Loucy (cell line): ENCODE measurements at regions not wholly inside any gene's neighbourhood (a gene's known extent, or its start where the extent isn't known, plus 50 kb on each side); places are given as distances from the start of the nearest gene placed in this dataset.
A peak's percentile ranks its signal among the peaks of the same experiment; 100 is the strongest.

Experiments used
- H2AFZ ChIP-seq: fragments of 200-600 bp; sonication (generic); 2 replicates; pipeline ENCODE4 v1.6.0; 2016; ENCODE audit warnings: antibody characterized with exemption, mild to moderate bottlenecking, low read length, moderate library complexity
- H3F3A ChIP-seq: fragments of 200-600 bp; 2 replicates; pipeline ENCODE4 v1.6.0; 2016; ENCODE audit warnings: antibody characterized with exemption, low read depth, mild to moderate bottlenecking
- H3K27me3 ChIP-seq: fragments of 200-600 bp; sonication (generic); 2 replicates; pipeline ENCODE4 v1.6.1; 2014; ENCODE audit warnings: low read length, mild to moderate bottlenecking; ENCODE audit not compliant: insufficient read depth, poor library complexity, severe bottlenecking
- H3K36me3 ChIP-seq: fragments of 200-600 bp; sonication (generic); 2 replicates; pipeline ENCODE4 v1.6.1; 2016; ENCODE audit warnings: low read length; ENCODE audit not compliant: insufficient read depth
- H3K4me1 ChIP-seq: fragments of 200-600 bp; sonication (generic); 2 replicates; pipeline ENCODE4 v1.5.1; 2014; ENCODE audit warnings: low read length, mild to moderate bottlenecking; ENCODE audit not compliant: insufficient read depth, poor library complexity, severe bottlenecking
- H3K4me2 ChIP-seq: fragments of 200-600 bp; sonication (generic); 2 replicates; pipeline ENCODE4 v1.6.0; 2014; ENCODE audit warnings: antibody characterized with exemption, low read length, low read depth, mild to moderate bottlenecking; ENCODE audit not compliant: poor library complexity, severe bottlenecking
- H3K4me3 ChIP-seq: fragments of 200-600 bp; sonication (generic); 2 replicates; pipeline ENCODE4 v1.5.1; 2014; ENCODE audit warnings: low read length, mild to moderate bottlenecking, mixed read lengths; ENCODE audit not compliant: poor library complexity, severe bottlenecking
- H3K79me2 ChIP-seq: fragments of 200-600 bp; sonication (generic); 2 replicates; pipeline ENCODE4 v1.6.1; 2014; ENCODE audit warnings: low read length; ENCODE audit not compliant: insufficient read depth
- H3K9ac ChIP-seq: fragments of 200-600 bp; sonication (generic); 2 replicates; pipeline ENCODE4 v1.6.0; 2014; ENCODE audit warnings: mild to moderate bottlenecking, low read depth, low read length, moderate library complexity; ENCODE audit not compliant: poor library complexity, severe bottlenecking
- H3K9me2 ChIP-seq: fragments of 200-600 bp; sonication (generic); replicated peaks from 2 replicates; pipeline ENCODE4 v1.6.1; 2016; ENCODE audit warnings: low read depth, low read length, mixed read lengths
- H3K9me3 ChIP-seq: fragments of 200-600 bp; sonication (generic); 2 replicates; pipeline ENCODE4 v1.6.1; 2014; ENCODE audit warnings: mild to moderate bottlenecking, antibody characterized with exemption, low read length, low read depth; ENCODE audit not compliant: insufficient read depth
- H4K20me1 ChIP-seq: fragments of 200-600 bp; sonication (generic); 2 replicates; pipeline ENCODE4 v1.6.0; 2014; ENCODE audit warnings: antibody characterized with exemption, low read length, mild to moderate bottlenecking; ENCODE audit not compliant: insufficient read depth, poor library complexity, severe bottlenecking
- CTCF ChIP-seq: fragments of 200-600 bp; sonication (generic); conservative IDR thresholded peaks from 2 replicates; pipeline ENCODE4 v1.5.1; 2014; ENCODE audit warnings: mild to moderate bottlenecking, antibody characterized with exemption, low read length
- EZH2phosphoT487 ChIP-seq: fragments of 200-600 bp; IDR thresholded peaks from 2 replicates; pipeline ENCODE4 v1.6.1; 2018; ENCODE audit warnings: antibody characterized with exemption, mild to moderate bottlenecking, moderate library complexity, borderline replicate concordance

GRCh38 chr13:86572115-86572514 lies 772.9 kb upstream of the SLITRK6 start:
- H3K4me2 ChIP-seq, result peak overlapping the region; percentile 63
- H3K9ac ChIP-seq, result no peak overlapping the region
- peaks cover 18% of the 10 kb centered on the region for H3K4me1 ChIP-seq
- H3K9me2 ChIP-seq, result no peaks in the 10 kb centered on the region
- no peaks in the 10 kb centered on the region for H3K9me3 ChIP-seq
- TF ChIP-seq EZH2phosphoT487 (no peak), CTCF (no peak)
- no peaks in the 10 kb centered on the region for H4K20me1 ChIP-seq
- peak overlapping the region; percentile 47 for H3K4me3 ChIP-seq
- H3K27me3 ChIP-seq, result no peaks in the 10 kb centered on the region
- H3K36me3 ChIP-seq, result no peaks in the 10 kb centered on the region
- no peaks in the 10 kb centered on the region for H3K79me2 ChIP-seq
- peak overlapping the region; percentile 25; the same call in 1 of the 2 replicates for H2AFZ ChIP-seq
- H3F3A ChIP-seq, result no peaks in the 10 kb centered on the region

DNA sequence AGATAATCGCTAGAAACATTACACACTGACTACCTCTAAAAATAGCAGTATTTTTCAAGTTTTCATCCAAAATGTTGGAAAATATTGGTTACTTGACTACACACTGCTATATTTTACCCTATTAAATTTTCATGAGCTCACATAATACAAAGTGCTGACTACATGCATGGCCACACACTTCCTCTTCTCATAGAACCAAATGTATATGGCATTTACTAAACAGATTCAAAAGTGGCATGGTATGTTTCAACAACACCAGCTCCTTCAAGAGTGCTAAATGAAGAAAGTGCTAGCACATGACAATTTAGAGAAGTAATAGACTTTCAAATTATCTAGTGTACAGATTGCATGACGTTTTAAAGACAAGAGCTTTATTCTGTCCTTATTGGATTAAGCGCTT lies 780.4 kb upstream of the SLITRK6 start:
- Histone ChIP-seq H3F3A (no peaks in the 10 kb centered on the region), H3K4me2 (no peak overlapping the region), H3K4me3 (no peak overlapping the region), H3K9me3 (no peaks in the 10 kb centered on the region), H3K79me2 (no peaks in the 10 kb centered on the region), H3K4me1 (no peaks in the 10 kb centered on the region), H2AFZ (no peak overlapping the region), H3K9ac (no peak overlapping the region), H3K9me2 (no peaks in the 10 kb centered on the region), H3K36me3 (no peaks in the 10 kb centered on the region), H4K20me1 (no peaks in the 10 kb centered on the region), H3K27me3 (no peaks in the 10 kb centered on the region)
- TF ChIP-seq CTCF, result no peak
- TF ChIP-seq EZH2phosphoT487, result no peak

- Histone ChIP-seq H3K79me2 (no peaks in the 10 kb centered on the region), H3K36me3 (no peaks in the 10 kb centered on the region), H3K9ac (no peak overlapping the region), H3K9me3 (no peaks in the 10 kb centered on the region), H3K9me2 (no peaks in the 10 kb centered on the region), H2AFZ (no peak overlapping the region), H3F3A (no peaks in the 10 kb centered on the region), H4K20me1 (no peaks in the 10 kb centered on the region), H3K4me3 (no peak overlapping the region), H3K4me2 (no peak overlapping the region), H3K27me3 (no peaks in the 10 kb centered on the region), H3K4me1 (no peaks in the 10 kb centered on the region)
- no peak for TF ChIP-seq CTCF
- TF ChIP-seq EZH2phosphoT487, result no peak
These were observed 782.5 kb upstream of the SLITRK6 start for GRCh38 chr13:86581706-86582105.
